Mononuclear cell (primary cell): ENCODE measurements at regions not wholly inside any gene's neighbourhood (a gene's known extent, or its start where the extent isn't known, plus 50 kb on each side); places are given as distances from the start of the nearest gene placed in this dataset.
"Not testable (repeated sequence)": the region's sequence is repeated elsewhere in the genome, so short reads cannot be mapped to it uniquely, and the experiment has no call there.

Experiments
- H3K27me3 ChIP-seq: 2 replicates; pipeline ENCODE4 v1.6.0; 2011; ENCODE audit warnings: low read length, control low read depth; ENCODE audit not compliant: insufficient read depth
- H3K4me1 ChIP-seq: 2 replicates; pipeline ENCODE4 v1.5.1; 2011; ENCODE audit warnings: mild to moderate bottlenecking, low read length, control low read depth; ENCODE audit not compliant: insufficient read depth
- H3K4me3 ChIP-seq: 2 replicates; pipeline ENCODE4 v1.5.1; 2011; ENCODE audit warnings: mild to moderate bottlenecking, low read length, moderate library complexity
- H3K9me3 ChIP-seq: 2 replicates; pipeline ENCODE4 v1.5.1; 2011; ENCODE audit warnings: low read depth, mild to moderate bottlenecking, control low read depth, low read length

GRCh38 chr16:29206120-29206519 lies 200.4 kb downstream of the NPIPB11 start:
- H3K4me3 ChIP-seq, H3K9me3 ChIP-seq, H3K27me3 ChIP-seq, H3K4me1 ChIP-seq: not testable (repeated sequence)

- not testable (repeated sequence) for H3K4me3 ChIP-seq
Observed at GRCh38 chr16:29205151-29205550, 201.4 kb downstream of the NPIPB11 start.

DNA sequence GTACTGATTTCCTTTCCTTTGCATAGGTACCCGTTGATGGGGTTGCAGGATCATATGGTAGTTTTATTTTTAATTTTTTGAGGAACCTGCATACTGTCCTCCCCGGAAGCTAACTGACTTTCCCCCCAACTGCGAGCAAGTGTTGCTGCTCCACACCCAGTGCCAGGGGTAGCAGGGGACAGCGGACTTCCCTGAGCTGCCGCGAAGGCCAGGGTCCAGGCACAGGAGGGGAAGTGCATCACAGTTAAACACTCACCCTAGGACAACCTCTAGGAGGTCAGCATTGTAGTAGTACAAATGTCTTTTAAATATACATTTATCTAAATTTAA lies 201.7 kb downstream of the NPIPB11 start:
- Histone ChIP-seq H3K27me3 (no peaks in the 10 kb centered on the region), H3K4me3 (no peak overlapping the region), H3K9me3 (no peaks in the 10 kb centered on the region), H3K4me1 (peaks cover 1% of the 10 kb centered on the region)

More at GRCh38 chr16:29205151-29205550, 201.4 kb downstream of the NPIPB11 start:
- H3K27me3 ChIP-seq, H3K9me3 ChIP-seq, H3K4me1 ChIP-seq: not testable (repeated sequence)

GRCh38 chr16:29203933-29204805 lies 202.3 kb downstream of the NPIPB11 start:
- H3K4me3 ChIP-seq, H3K27me3 ChIP-seq, H3K9me3 ChIP-seq, H3K4me1 ChIP-seq: not testable (repeated sequence)

- H3K27me3 ChIP-seq, H3K4me3 ChIP-seq, H3K4me1 ChIP-seq, H3K9me3 ChIP-seq: not testable (repeated sequence)
Observed at GRCh38 chr16:29203046-29203932, 203.2 kb downstream of the NPIPB11 start.

GRCh38 chr16:29202642-29203041 lies 203.9 kb downstream of the NPIPB11 start:
- not testable (repeated sequence) for H3K4me3 ChIP-seq, H3K27me3 ChIP-seq, H3K9me3 ChIP-seq, H3K4me1 ChIP-seq

DNA sequence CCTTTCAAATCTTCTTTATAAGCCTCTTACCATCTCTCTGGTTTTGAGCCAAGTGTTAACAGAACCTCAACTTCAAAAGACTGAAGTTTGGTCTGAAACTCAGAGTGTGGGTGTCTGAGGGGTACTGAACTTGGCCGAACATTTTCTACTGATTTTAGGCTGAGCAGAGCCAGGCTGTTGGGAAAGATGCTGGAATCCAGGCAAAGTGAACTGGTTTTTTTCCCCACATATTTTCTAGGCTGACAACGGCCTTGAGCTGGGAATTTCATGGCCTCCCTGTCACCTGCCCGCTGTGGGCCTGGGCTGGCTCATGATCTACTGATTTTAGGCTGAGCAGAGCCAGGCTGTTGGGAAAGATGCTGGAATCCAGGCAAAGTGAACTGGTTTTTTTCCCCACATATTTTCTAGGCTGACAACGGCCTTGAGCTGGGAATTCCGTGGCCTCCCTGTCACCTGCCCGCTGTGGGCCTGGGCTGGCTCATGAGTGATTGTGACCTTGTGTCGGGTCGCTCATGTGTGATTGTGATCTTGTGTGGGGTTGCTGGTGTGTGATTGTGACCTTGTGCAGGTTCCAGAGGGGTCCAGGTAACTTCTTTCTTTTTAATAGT lies 204.4 kb downstream of the NPIPB11 start:
- not testable (repeated sequence) for H3K4me1 ChIP-seq, H3K9me3 ChIP-seq, H3K27me3 ChIP-seq, H3K4me3 ChIP-seq

- not testable (repeated sequence) for H3K9me3 ChIP-seq, H3K27me3 ChIP-seq, H3K4me3 ChIP-seq, H3K4me1 ChIP-seq
Observed at GRCh38 chr16:29201296-29202024, 205.1 kb downstream of the NPIPB11 start.

GRCh38 chr16:29200681-29201080 lies 205.8 kb downstream of the NPIPB11 start:
- not testable (repeated sequence) for H3K4me3 ChIP-seq, H3K9me3 ChIP-seq, H3K4me1 ChIP-seq, H3K27me3 ChIP-seq

- not testable (repeated sequence) for H3K4me3 ChIP-seq, H3K4me1 ChIP-seq, H3K27me3 ChIP-seq, H3K9me3 ChIP-seq
Observed at GRCh38 chr16:29200135-29200601, 206.3 kb downstream of the NPIPB11 start.

DNA sequence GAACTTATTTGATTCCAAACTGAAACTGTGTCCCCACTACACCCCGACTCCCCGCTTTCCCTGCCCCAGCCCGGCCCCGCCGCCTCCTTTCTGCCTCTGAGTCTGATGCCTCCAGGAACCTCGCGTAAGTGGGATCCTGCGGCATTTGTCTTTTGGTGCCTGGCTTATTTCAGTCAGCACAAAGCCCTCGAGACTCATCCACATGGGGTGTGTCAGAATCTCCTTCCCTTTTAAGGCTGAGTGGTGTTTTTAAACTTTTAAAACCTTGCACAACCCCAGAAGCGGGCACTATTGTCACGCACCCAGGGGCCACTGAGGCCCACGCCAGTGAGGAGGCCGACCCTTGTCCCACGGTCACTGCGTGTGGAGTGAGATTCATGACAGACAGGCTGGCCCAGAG lies 206.9 kb downstream of the NPIPB11 start:
- not testable (repeated sequence) for H3K4me3 ChIP-seq, H3K4me1 ChIP-seq, H3K9me3 ChIP-seq, H3K27me3 ChIP-seq

- Histone ChIP-seq H3K4me3 (no peak overlapping the region), H3K27me3 (no peaks in the 10 kb centered on the region), H3K4me1 (no peaks in the 10 kb centered on the region), H3K9me3 (no peaks in the 10 kb centered on the region)
Observed at GRCh38 chr16:29198731-29199521, 207.6 kb downstream of the NPIPB11 start.

GRCh38 chr16:29198231-29198630 lies 208.3 kb downstream of the NPIPB11 start:
- Histone ChIP-seq H3K27me3 (no peaks in the 10 kb centered on the region), H3K4me1 (no peaks in the 10 kb centered on the region), H3K9me3 (no peaks in the 10 kb centered on the region), H3K4me3 (no peak overlapping the region)

DNA sequence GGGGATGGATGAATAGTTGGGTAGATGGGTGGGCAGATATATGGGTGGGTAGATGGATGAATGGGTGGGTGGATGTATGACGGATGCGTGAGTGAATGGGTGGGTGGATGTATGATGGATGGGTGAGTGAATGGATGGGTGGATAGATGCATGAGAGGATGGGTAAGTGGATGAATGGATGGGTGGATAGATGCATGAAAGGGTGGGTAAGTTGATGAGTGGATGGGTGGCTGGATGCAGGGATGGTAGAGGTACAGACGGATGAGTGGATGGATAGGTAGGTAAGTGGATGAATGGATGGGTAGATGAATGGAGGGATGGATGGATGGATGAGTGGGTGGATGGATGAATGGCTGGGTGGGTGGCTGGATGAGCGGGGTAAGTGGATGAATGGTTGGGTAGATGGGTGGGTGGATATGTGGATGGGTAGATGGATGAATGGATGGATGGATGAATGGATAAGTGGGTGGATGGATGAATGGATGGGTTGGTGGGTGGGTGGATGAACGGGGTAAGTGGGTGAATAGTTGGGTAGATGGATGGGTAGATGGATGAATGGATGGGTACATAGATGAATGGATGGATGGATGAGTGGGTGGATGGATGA lies 208.9 kb downstream of the NPIPB11 start:
- not testable (repeated sequence) for H3K4me3 ChIP-seq, H3K9me3 ChIP-seq, H3K27me3 ChIP-seq, H3K4me1 ChIP-seq
